ENCODE measurements at regions not wholly inside any gene's neighbourhood (a gene's known extent, or its start where the extent isn't known, plus 50 kb on each side); places are given as distances from the start of the nearest gene placed in this dataset.

GRCh38 chr7:33725111-33726025 is 180.0 kb upstream of the BMPER start:
- CTCF ChIA-PET = no interaction called here
- POLR2A ChIA-PET = no interaction called here

- CTCF ChIA-PET = no interaction called here
Observed at GRCh38 chr7:33726582-33726981, 178.8 kb upstream of the BMPER start.

GRCh38 chr7:33727315-33727714 is 178.0 kb upstream of the BMPER start:
- POLR2A ChIA-PET = no interaction called here
- CTCF ChIA-PET = no interaction called here

More at GRCh38 chr7:33726582-33726981, 178.8 kb upstream of the BMPER start:
- POLR2A ChIA-PET = no interaction called here

GRCh38 chr7:33728873-33729551 is 176.3 kb upstream of the BMPER start:
- POLR2A ChIA-PET = no interaction called here
- CTCF ChIA-PET = no interaction called here

GRCh38 chr7:33729726-33730125 is 175.6 kb upstream of the BMPER start:
- ChIA-PET CTCF (no interaction called here), POLR2A (no interaction called here)

GRCh38 chr7:33730958-33731357 is 174.4 kb upstream of the BMPER start:
- CTCF ChIA-PET = no interaction called here
- POLR2A ChIA-PET = no interaction called here

- CTCF ChIA-PET = interaction anchor here (1.1 kb wide), 1 partner anchor 16 kb away, joined by 3 read pairs; no protein-coding TSS in a partner anchor
- POLR2A ChIA-PET = no interaction called here
Observed at GRCh38 chr7:33731912-33732311, 173.4 kb upstream of the BMPER start.

- CTCF ChIA-PET = interaction anchor here (1.1 kb wide), 1 partner anchor 16 kb away, joined by 3 read pairs; no protein-coding TSS in a partner anchor
- POLR2A ChIA-PET = no interaction called here
Observed at GRCh38 chr7:33732462-33732861, 172.9 kb upstream of the BMPER start.

- CTCF ChIA-PET = no interaction called here
- POLR2A ChIA-PET = no interaction called here
Observed at GRCh38 chr7:33733870-33734650, 171.3 kb upstream of the BMPER start.

GRCh38 chr7:33735403-33735802 is 169.9 kb upstream of the BMPER start:
- CTCF ChIA-PET = no interaction called here
- POLR2A ChIA-PET = no interaction called here

GRCh38 chr7:33736521-33737221 is 168.7 kb upstream of the BMPER start:
- ChIA-PET POLR2A (no interaction called here), CTCF (no interaction called here)

- CTCF ChIA-PET = no interaction called here
Observed at GRCh38 chr7:33738260-33738935, 166.9 kb upstream of the BMPER start.

GRCh38 chr7:33739286-33739685 is 166.1 kb upstream of the BMPER start:
- POLR2A ChIA-PET = no interaction called here

More at GRCh38 chr7:33738260-33738935, 166.9 kb upstream of the BMPER start:
- POLR2A ChIA-PET = no interaction called here

GRCh38 chr7:33742521-33742920 is 162.8 kb upstream of the BMPER start:
- ChIA-PET CTCF (no interaction called here), POLR2A (no interaction called here)

More at GRCh38 chr7:33739286-33739685, 166.1 kb upstream of the BMPER start:
- CTCF ChIA-PET = no interaction called here

- ChIA-PET CTCF (no interaction called here), POLR2A (no interaction called here)
Observed at GRCh38 chr7:33742999-33743587, 162.2 kb upstream of the BMPER start.

GRCh38 chr7:33743594-33743993 is 161.7 kb upstream of the BMPER start:
- ChIA-PET POLR2A (no interaction called here), CTCF (no interaction called here)

GRCh38 chr7:33744293-33745075 is 160.9 kb upstream of the BMPER start:
- CTCF ChIA-PET = no interaction called here
- POLR2A ChIA-PET = no interaction called here

GRCh38 chr7:33745934-33746333 is 159.4 kb upstream of the BMPER start:
- ChIA-PET POLR2A (no interaction called here), CTCF (no interaction called here)
